SK-N-SH treated with all-trans-retinoic acid at 6 μM for 48 hours (cell line): ENCODE measurements at regions not wholly inside any gene's neighbourhood (a gene's known extent, or its start where the extent isn't known, plus 50 kb on each side); places are given as distances from the start of the nearest gene placed in this dataset.

Experiments used
- ATAC-seq: fragments of 200-7000 bp; cut with Tn5 transposase; 3 replicates; pipeline ENCODE4 v1.9.1; 2020; ENCODE audit warnings: mild to moderate bottlenecking, moderate library complexity
- ARNTL ChIP-seq: fragments of 450-650 bp; formaldehyde crosslinking; IDR thresholded peaks from 2 replicates; pipeline ENCODE4 v1.5.0; 2020; ENCODE audit warnings: low read depth, mild to moderate bottlenecking, moderate library complexity, borderline replicate concordance
- BACH2 ChIP-seq: fragments of 250-450 bp; sonication (Bioruptor Pico); IDR thresholded peaks from 2 replicates; pipeline ENCODE4 v1.9.0; 2021; ENCODE audit warnings: mild to moderate bottlenecking, borderline replicate concordance
- CSDC2 ChIP-seq: fragments of 250-450 bp; sonication (Bioruptor Pico); IDR thresholded peaks from 2 replicates; pipeline ENCODE4 v1.5.0; 2020; ENCODE audit warnings: mild to moderate bottlenecking, moderate library complexity
- CSRNP3 ChIP-seq: fragments of 250-450 bp; sonication (Bioruptor Pico); IDR thresholded peaks from 2 replicates; pipeline ENCODE4 v1.5.1; 2021; ENCODE audit warnings: mild to moderate bottlenecking, moderate library complexity
- ESRRG ChIP-seq: fragments of 250-450 bp; sonication (Bioruptor Pico); IDR thresholded peaks from 2 replicates; pipeline ENCODE4 v1.6.1; 2021; ENCODE audit warnings: mild to moderate bottlenecking
- ISL1 ChIP-seq: fragments of 250-450 bp; sonication (Bioruptor Pico); IDR thresholded peaks from 2 replicates; pipeline ENCODE4 v2.1.2; 2022; ENCODE audit warnings: mild to moderate bottlenecking, moderate library complexity
- POU6F1 ChIP-seq: fragments of 250-450 bp; sonication (Bioruptor Pico); IDR thresholded peaks from 2 replicates; pipeline ENCODE4 v1.8.0; 2021; ENCODE audit warnings: low read depth, mild to moderate bottlenecking, moderate library complexity, borderline replicate concordance
- PPARA ChIP-seq: fragments of 250-450 bp; sonication (Bioruptor Pico); IDR thresholded peaks from 2 replicates; pipeline ENCODE4 v1.5.0; 2020; ENCODE audit warnings: mild to moderate bottlenecking, borderline replicate concordance
- RARB ChIP-seq: fragments of 250-450 bp; sonication (Bioruptor Pico); IDR thresholded peaks from 2 replicates; pipeline ENCODE4 v1.8.0; 2021; ENCODE audit warnings: mild to moderate bottlenecking, moderate library complexity
- SNAI2 ChIP-seq: fragments of 250-450 bp; sonication (Bioruptor Pico); IDR thresholded peaks from 2 replicates; pipeline ENCODE4 v1.5.0; 2020; ENCODE audit warnings: mild to moderate bottlenecking, moderate library complexity
- TCF4 ChIP-seq: fragments of 250-450 bp; sonication (Bioruptor Pico); IDR thresholded peaks from 2 replicates; pipeline ENCODE4 v1.8.0; 2021; ENCODE audit warnings: mild to moderate bottlenecking, moderate library complexity, borderline replicate concordance
- TOX ChIP-seq: fragments of 250-450 bp; sonication (Bioruptor Pico); IDR thresholded peaks from 2 replicates; pipeline ENCODE4 v1.8.0; 2021; ENCODE audit warnings: mild to moderate bottlenecking, moderate library complexity, borderline replicate concordance
- TSHZ2 ChIP-seq: fragments of 250-450 bp; sonication (Bioruptor Pico); IDR thresholded peaks from 2 replicates; pipeline ENCODE4 v1.5.0; 2020; ENCODE audit warnings: mild to moderate bottlenecking, moderate library complexity
- ZC3H10 ChIP-seq: fragments of 250-450 bp; sonication (Bioruptor Pico); IDR thresholded peaks from 2 replicates; pipeline ENCODE4 v1.5.1; 2021; ENCODE audit warnings: mild to moderate bottlenecking, moderate library complexity
- ZFP3 ChIP-seq: fragments of 250-450 bp; sonication (Bioruptor Pico); IDR thresholded peaks from 2 replicates; pipeline ENCODE4 v1.5.0; 2020; ENCODE audit warnings: mild to moderate bottlenecking, moderate library complexity
- ZFP30 ChIP-seq: fragments of 450-650 bp; formaldehyde crosslinking; IDR thresholded peaks from 2 replicates; pipeline ENCODE4 v1.5.0; 2022; ENCODE audit warnings: mild to moderate bottlenecking, moderate library complexity
- ZNF565 ChIP-seq: fragments of 450-650 bp; formaldehyde crosslinking; conservative IDR thresholded peaks from 2 replicates; pipeline ENCODE4 v1.5.0; 2020; ENCODE audit warnings: low read depth, mild to moderate bottlenecking, moderate library complexity
- ZNF70 ChIP-seq: fragments of 450-650 bp; formaldehyde crosslinking; IDR thresholded peaks from 2 replicates; pipeline ENCODE4 v1.5.0; 2020; ENCODE audit warnings: mild to moderate bottlenecking, moderate library complexity
- ZNF8 ChIP-seq: fragments of 450-650 bp; formaldehyde crosslinking; IDR thresholded peaks from 2 replicates; pipeline ENCODE4 v1.5.0; 2020; ENCODE audit warnings: mild to moderate bottlenecking, moderate library complexity

- TF ChIP-seq PPARA (CRISPR knock-in tag) = no peak
- TF ChIP-seq CSRNP3 = no peak
- TF ChIP-seq POU6F1 (CRISPR knock-in tag) = no peak
- TF ChIP-seq RARB (CRISPR knock-in tag) = no peak
- TF ChIP-seq ISL1 (CRISPR knock-in tag) = no peak
- no peak for TF ChIP-seq ZNF70 (CRISPR knock-in tag)
- TF ChIP-seq ZNF8 = no peak
- TF ChIP-seq BACH2 (CRISPR knock-in tag) = no peak
- no peak for TF ChIP-seq CSDC2 (CRISPR knock-in tag)
- no peak for TF ChIP-seq TCF4 (CRISPR knock-in tag)
- no peak for TF ChIP-seq ZNF565 (CRISPR knock-in tag)
- no peak for TF ChIP-seq ARNTL (CRISPR knock-in tag)
- TF ChIP-seq SNAI2 (CRISPR knock-in tag) = no peak
- no peak for TF ChIP-seq ZFP30 (CRISPR knock-in tag)
- TF ChIP-seq TSHZ2 (CRISPR knock-in tag) = no peak
- no peak for TF ChIP-seq ESRRG (CRISPR knock-in tag)
- TF ChIP-seq ZC3H10 (CRISPR knock-in tag) = no peak
- TF ChIP-seq, all 23 proteins: peak for 0
- ATAC-seq = no peak
Measured at GRCh38 chr6:149185799-149186357, 131.6 kb upstream of the TAB2 start.

- TF ChIP-seq TOX (CRISPR knock-in tag) (no peak), RARB (CRISPR knock-in tag) (no peak)
- no peak for ATAC-seq
Measured at GRCh38 chr6:149186873-149187272, 130.6 kb upstream of the TAB2 start.

GRCh38 chr6:149190224-149190831 lies 127.2 kb upstream of the TAB2 start:
- ATAC-seq = no peak
- TF ChIP-seq ZFP3 (CRISPR knock-in tag) (no peak), TSHZ2 (CRISPR knock-in tag) (no peak), ZNF565 (CRISPR knock-in tag) (no peak), TOX (CRISPR knock-in tag) (no peak), CSDC2 (CRISPR knock-in tag) (no peak), ESRRG (CRISPR knock-in tag) (no peak), SNAI2 (CRISPR knock-in tag) (no peak), TCF4 (CRISPR knock-in tag) (no peak), ISL1 (CRISPR knock-in tag) (no peak), CSRNP3 (no peak), PPARA (CRISPR knock-in tag) (no peak), ARNTL (CRISPR knock-in tag) (no peak)
